B cell (primary cell): ENCODE measurements at regions not wholly inside any gene's neighbourhood (a gene's known extent, or its start where the extent isn't known, plus 50 kb on each side); places are given as distances from the start of the nearest gene placed in this dataset.

Experiments used
- ATAC-seq: fragments of 200-7000 bp; cut with Tn5 transposase; one replicate; pipeline ENCODE4 v1.10.0; 2021; ENCODE audit warnings: low read depth, mild to moderate bottlenecking, moderate number of reproducible peaks, moderate library complexity
- CTCF ChIA-PET: fragments of 350-600 bp; sonication (Branson Sonifier 250); formaldehyde crosslinking; loops from one replicate; lab custom pipeline; 2021; ENCODE audit warnings: antibody characterized with exemption, inconsistent platforms; lab: Charles Lee
- POLR2A ChIA-PET: fragments of 350-600 bp; sonication (Branson Sonifier 250); formaldehyde crosslinking; loops from one replicate; lab custom pipeline; 2021; ENCODE audit warnings: antibody characterized with exemption; lab: Charles Lee
- DNase-seq: peaks from one replicate; pipeline ENCODE4 v3.0.0; 2013
- H2AFZ ChIP-seq: 2 replicates; pipeline ENCODE4 v1.6.1; 2012; ENCODE audit warnings: mild to moderate bottlenecking, low read depth, low read length; ENCODE audit not compliant: insufficient read depth, poor library complexity, severe bottlenecking
- H3K27ac ChIP-seq, 2 donors: 1 replicate in 1 of 2; 2 replicates in 1 of 2; pipeline ENCODE4 v1.5.1; 2012 to 2013; ENCODE audit warnings: low read length in 2 of 2, mild to moderate bottlenecking in 2 of 2, moderate library complexity in 1 of 2
- H3K27me3 ChIP-seq, 4 experiments: fragments of 200-600 bp in 1 of 4; sonication (generic) in 1 of 4; replicated peaks in 1 of 4; 1 replicate in 2 of 4; 2 replicates in 2 of 4; pipeline versions ENCODE4 v1.6.1 to v1.7.0; 2013 to 2016; ENCODE audit warnings: low read length in 3 of 4, mild to moderate bottlenecking in 2 of 4, mixed read lengths in 1 of 4, moderate library complexity in 1 of 4; ENCODE audit not compliant: insufficient read depth in 4 of 4, control insufficient read depth in 3 of 4; ENCODE audit errors: control extremely low read depth in 1 of 4
- H3K36me3 ChIP-seq, 2 experiments: replicated peaks in 1 of 2; 1 replicate in 1 of 2; 2 replicates in 1 of 2; pipeline versions ENCODE4 v1.6.1 to v1.7.1; 2013; ENCODE audit warnings: low read length in 1 of 2; ENCODE audit not compliant: insufficient read depth in 2 of 2, control insufficient read depth in 1 of 2; ENCODE audit errors: control extremely low read depth in 1 of 2, extremely low read depth in 1 of 2
- H3K4me1 ChIP-seq, 2 donors: fragments of 200-600 bp in 1 of 2; sonication (generic) in 1 of 2; 1 replicate in 1 of 2; 2 replicates in 1 of 2; pipeline versions ENCODE4 v1.5.1 to v1.6.1; 2013 to 2017; ENCODE audit warnings: low read length in 2 of 2; ENCODE audit not compliant: control insufficient read depth in 2 of 2, insufficient read depth in 2 of 2
- H3K4me2 ChIP-seq: replicated peaks from 2 replicates; pipeline ENCODE3; 2012; ENCODE audit warnings: mild to moderate bottlenecking, low read depth, low read length; ENCODE audit not compliant: poor library complexity, severe bottlenecking
- H3K4me3 ChIP-seq, 5 experiments: fragments of 200-600 bp in 1 of 5; sonication (generic) in 1 of 5; 1 replicate in 3 of 5; 2 replicates in 2 of 5; pipeline versions ENCODE4 v1.5.1 to v1.7.0; 2011 to 2016; ENCODE audit warnings: low read length in 4 of 5, mild to moderate bottlenecking in 4 of 5, low read depth in 2 of 5, control low read depth in 1 of 5, moderate library complexity in 1 of 5; ENCODE audit not compliant: insufficient read depth in 1 of 5; ENCODE audit errors: control extremely low read depth in 1 of 5, extremely low read depth in 1 of 5
- H3K79me2 ChIP-seq: fragments of 200-600 bp; sonication (generic); one replicate; pipeline ENCODE4 v1.6.0; 2016; ENCODE audit warnings: low read length; ENCODE audit not compliant: control insufficient read depth, insufficient read depth
- H3K9ac ChIP-seq: fragments of 200-600 bp; sonication (generic); 2 replicates; pipeline ENCODE4 v1.6.1; 2017; ENCODE audit warnings: mild to moderate bottlenecking, low read length, moderate library complexity
- H3K9me3 ChIP-seq, 3 donors: one replicate each; pipeline versions ENCODE4 v1.6.1 to v1.7.1; 2013; ENCODE audit warnings: low read length in 2 of 3; ENCODE audit not compliant: control insufficient read depth in 2 of 3, insufficient read depth in 1 of 3; ENCODE audit errors: control extremely low read depth in 1 of 3
- H4K20me1 ChIP-seq: 2 replicates; pipeline ENCODE4 v1.6.0; 2012; ENCODE audit warnings: mild to moderate bottlenecking, low read length; ENCODE audit not compliant: insufficient read depth, control insufficient read depth, poor library complexity, severe bottlenecking
- H3K27ac Mint-ChIP-seq: one replicate; pipeline ENCODE4 v1.8.0; 2021; ENCODE audit warnings: mixed read lengths
- H3K27me3 Mint-ChIP-seq: one replicate; pipeline ENCODE4 v1.8.0; 2021; ENCODE audit warnings: mixed read lengths
- H3K4me1 Mint-ChIP-seq: one replicate; pipeline ENCODE4 v1.8.0; 2021; ENCODE audit warnings: mixed read lengths
- H3K4me3 Mint-ChIP-seq: one replicate; pipeline ENCODE4 v1.8.0; 2021; ENCODE audit warnings: mixed read lengths
- H3K9me3 Mint-ChIP-seq: one replicate; pipeline ENCODE4 v1.8.0; 2022; ENCODE audit warnings: mixed read lengths; ENCODE audit not compliant: insufficient read depth
- CTCF ChIP-seq: fragments of 200-600 bp; IDR thresholded peaks from one replicate; pipeline ENCODE4 v1.8.0; 2022; ENCODE audit warnings: antibody characterized with exemption, mild to moderate bottlenecking
- EZH2 ChIP-seq: IDR thresholded peaks from 2 replicates; pipeline ENCODE4 v1.6.1; 2012; ENCODE audit warnings: borderline replicate concordance, low read depth, mild to moderate bottlenecking, moderate library complexity, low read length; ENCODE audit not compliant: insufficient read depth, poor library complexity, severe bottlenecking
- WGBS: methylation state at CpG from one replicate; pipeline ENCODE4 v1.1.5; 2013; ENCODE audit warnings: missing lambda C conversion rate; ENCODE audit not compliant: insufficient coverage; 5-methylcytosine and 5-hydroxymethylcytosine counted together
- intact Hi-C: fragments of 100-400 bp; cut with micrococcal nuclease; formaldehyde crosslinking; loops from one replicate; pipeline ENCODE4 v1.10.0; 2022

- Histone ChIP-seq H3K9ac (no peak overlapping the region), H3K27me3 (no peaks in the 10 kb centered on the region), H2AFZ (no peak overlapping the region), H3K27ac (no peak overlapping the region), H3K79me2 (no peaks in the 10 kb centered on the region), H3K36me3 (no peaks in the 10 kb centered on the region), H3K9me3 (no peaks in the 10 kb centered on the region), H3K4me3 (no peak overlapping the region), H4K20me1 (no peaks in the 10 kb centered on the region), H3K4me1 (no peaks in the 10 kb centered on the region), H3K4me2 (no peak overlapping the region)
- H3K27ac Mint-ChIP-seq: no peak overlapping the region
- no peak for ATAC-seq
- H3K4me1 Mint-ChIP-seq: no peaks in the 10 kb centered on the region
- ChIA-PET POLR2A (no interaction called here), CTCF (no interaction called here)
- 60% methylated on average over 1 of the region's 2 CpGs for WGBS
- H3K9me3 Mint-ChIP-seq: no peaks in the 10 kb centered on the region
- intact Hi-C loops: no loop called here
- no peak for DNase-seq
- no peak for TF ChIP-seq CTCF
- TF ChIP-seq EZH2: no peak
- H3K27me3 Mint-ChIP-seq: peaks cover 7% of the 10 kb centered on the region
- H3K4me3 Mint-ChIP-seq: no peak overlapping the region
These were observed 145.6 kb upstream of the ZBTB20 start for GRCh38 chr3:115292677-115293165.

GRCh38 chr3:115293321-115293720 is 146.2 kb upstream of the ZBTB20 start:
- H3K4me3 ChIP-seq: no peak overlapping the region
- no peak for TF ChIP-seq EZH2
- TF ChIP-seq CTCF: no peak
- intact Hi-C loops: no loop called here
- POLR2A ChIA-PET: no interaction called here
- H3K4me3 Mint-ChIP-seq: no peak overlapping the region
- no peak overlapping the region for H3K27ac ChIP-seq
- H3K9me3 ChIP-seq: no peaks in the 10 kb centered on the region
- H3K9me3 Mint-ChIP-seq: no peaks in the 10 kb centered on the region
- no peak for DNase-seq
- H3K79me2 ChIP-seq: no peaks in the 10 kb centered on the region
- H3K36me3 ChIP-seq: no peaks in the 10 kb centered on the region
- CTCF ChIA-PET: no interaction called here
- no CpG with 5 or more reads among the region's 1 CpG for WGBS
- H3K27ac Mint-ChIP-seq: no peak overlapping the region
- no peaks in the 10 kb centered on the region for H3K4me1 ChIP-seq
- H3K9ac ChIP-seq: no peak overlapping the region
- no peak overlapping the region for H3K4me2 ChIP-seq
- H3K4me1 Mint-ChIP-seq: no peaks in the 10 kb centered on the region
- no peaks in the 10 kb centered on the region for H3K27me3 ChIP-seq
- H4K20me1 ChIP-seq: no peaks in the 10 kb centered on the region
- no peak overlapping the region for H2AFZ ChIP-seq
- no peak for ATAC-seq
- peaks cover 7% of the 10 kb centered on the region for H3K27me3 Mint-ChIP-seq
